ENCODE measurements at regions not wholly inside any gene's neighbourhood (a gene's known extent, or its start where the extent isn't known, plus 50 kb on each side); places are given as distances from the start of the nearest gene placed in this dataset.

DNA sequence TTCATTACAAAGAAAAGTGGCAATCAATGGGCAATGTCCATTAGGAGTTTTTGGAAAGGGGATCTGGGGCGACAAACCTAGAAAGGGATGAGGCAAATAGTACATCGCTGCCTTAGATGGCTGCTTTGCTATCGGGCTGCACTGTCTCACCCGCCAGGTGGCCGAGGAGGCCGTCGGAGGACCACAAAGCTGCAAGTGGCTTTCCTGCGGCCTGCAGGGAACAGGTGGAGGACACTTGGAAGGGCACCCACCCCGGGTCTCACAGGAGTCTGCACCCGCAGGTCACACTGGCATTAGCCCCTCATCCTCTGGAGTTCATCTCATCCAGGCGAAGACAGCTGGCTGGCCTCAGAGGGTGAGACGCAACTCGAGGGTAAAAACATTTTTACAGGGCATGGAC, 1392.5 kb downstream of the AACS start:
- Mint-ChIP-seq H3K27me3 (no peaks in the 10 kb centered on the region), H3K36me3 (no peaks in the 10 kb centered on the region), H3K9me3 (ENCODE audit: low read depth) (peaks cover 5% of the 10 kb centered on the region), H3K4me1 (no peaks in the 10 kb centered on the region), H3K27ac (no peak overlapping the region), H3K4me3 (no peak overlapping the region)
- ATAC-seq: no peak
- CTCF ChIA-PET: no interaction called here
- no peak for DNase-seq

DNA sequence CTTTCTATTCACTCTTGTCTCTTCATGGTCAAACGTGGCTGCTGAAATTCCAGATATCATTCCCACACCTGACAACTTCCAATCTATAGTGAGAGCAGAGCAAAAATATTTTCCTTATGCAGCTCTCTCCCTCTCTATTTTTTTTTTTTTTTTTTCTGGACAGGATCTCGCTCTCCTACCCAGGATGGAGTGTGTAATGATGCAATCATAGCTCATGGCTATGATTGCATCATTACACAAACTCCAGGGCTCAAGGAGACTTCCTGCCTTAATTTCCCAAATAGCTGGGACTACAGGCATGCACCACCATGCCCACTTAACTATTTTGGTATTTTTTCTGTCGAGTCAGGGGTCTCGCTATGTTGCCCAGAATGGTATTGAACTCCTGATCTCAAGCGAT, 1398.9 kb downstream of the AACS start:
- H3K9me3 Mint-ChIP-seq (ENCODE audit: low read depth): peaks cover 3% of the 10 kb centered on the region
- H3K36me3 Mint-ChIP-seq: no peaks in the 10 kb centered on the region
- no peak for ATAC-seq
- CTCF ChIA-PET: no interaction called here
- H3K27ac Mint-ChIP-seq: no peak overlapping the region
- H3K4me1 Mint-ChIP-seq: no peaks in the 10 kb centered on the region
- DNase-seq: no peak
- H3K4me3 Mint-ChIP-seq: no peak overlapping the region
- H3K27me3 Mint-ChIP-seq: no peaks in the 10 kb centered on the region

DNA sequence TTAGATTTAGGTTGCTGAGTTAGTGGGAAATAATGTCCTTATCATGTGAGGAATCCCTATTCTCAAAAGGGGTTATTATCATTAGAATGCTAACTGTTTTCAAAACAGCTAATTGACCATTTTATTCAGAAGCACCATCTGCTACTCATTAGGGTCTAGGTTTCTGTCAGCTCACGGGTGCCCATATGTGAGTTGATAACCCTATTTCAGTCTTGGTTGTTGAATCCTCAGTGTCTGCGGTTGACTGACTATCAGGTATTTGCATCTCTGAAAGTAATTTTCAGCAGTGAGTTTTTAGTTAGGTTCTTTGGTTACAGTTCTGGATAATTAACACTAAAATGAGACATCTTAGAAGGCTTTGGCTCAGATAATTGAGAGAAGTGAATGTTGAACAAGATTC, 1404.0 kb downstream of the AACS start:
- Mint-ChIP-seq H3K9me3 (ENCODE audit: low read depth) (peaks cover 2% of the 10 kb centered on the region), H3K4me3 (no peak overlapping the region), H3K36me3 (no peaks in the 10 kb centered on the region), H3K4me1 (no peaks in the 10 kb centered on the region), H3K27me3 (no peaks in the 10 kb centered on the region), H3K27ac (no peak overlapping the region)
- CTCF ChIA-PET: no interaction called here
- DNase-seq (no peak), ATAC-seq (no peak)

DNA sequence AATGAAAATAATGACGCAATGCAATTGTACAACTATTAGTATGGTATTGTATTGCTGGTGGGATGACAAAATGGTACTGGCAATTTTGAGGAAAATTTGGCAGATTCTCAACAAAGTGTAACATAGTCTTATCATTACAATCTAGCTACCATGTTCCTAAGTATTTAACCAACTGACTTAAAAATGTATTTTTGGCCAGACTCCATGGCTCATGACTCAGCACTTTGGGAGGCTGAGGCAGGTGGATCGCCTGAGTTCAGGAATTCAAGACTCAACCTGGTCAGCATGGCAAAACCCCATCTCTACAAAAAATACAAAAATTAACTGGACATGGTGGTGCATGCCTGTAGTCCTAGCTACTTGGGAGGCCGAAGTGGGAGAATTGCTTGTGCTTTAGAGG, 1409.5 kb downstream of the AACS start:
- Mint-ChIP-seq H3K27me3 (no peaks in the 10 kb centered on the region), H3K27ac (no peak overlapping the region), H3K4me1 (no peaks in the 10 kb centered on the region), H3K4me3 (no peak overlapping the region), H3K36me3 (no peaks in the 10 kb centered on the region), H3K9me3 (ENCODE audit: low read depth) (peaks cover 8% of the 10 kb centered on the region)
- DNase-seq (no peak), ATAC-seq (no peak)
- CTCF ChIA-PET: no interaction called here

DNA sequence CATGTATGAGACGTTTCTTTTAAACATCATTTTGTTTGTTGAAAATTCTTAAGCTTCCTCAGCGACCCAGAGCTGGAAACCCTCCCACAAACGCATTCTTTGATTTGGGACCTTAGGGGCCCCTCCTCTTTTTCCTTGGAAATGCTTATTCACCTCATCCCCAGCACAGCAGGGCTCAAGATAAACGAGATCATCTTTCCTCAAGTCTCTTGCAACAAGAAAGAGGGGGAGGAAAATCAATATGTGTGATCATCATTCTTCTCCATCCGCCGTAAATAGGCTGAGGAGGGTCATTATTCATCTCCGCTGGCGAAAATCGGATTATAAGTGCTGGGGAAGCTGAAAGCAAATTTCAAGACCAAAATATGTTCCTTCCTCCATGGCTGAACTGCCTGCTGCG, 1415.2 kb downstream of the AACS start:
- H3K4me1 Mint-ChIP-seq: no peaks in the 10 kb centered on the region
- no peak overlapping the region for H3K4me3 Mint-ChIP-seq
- H3K36me3 Mint-ChIP-seq: no peaks in the 10 kb centered on the region
- CTCF ChIA-PET: no interaction called here
- no peak overlapping the region for H3K27ac Mint-ChIP-seq
- peaks cover 9% of the 10 kb centered on the region for H3K9me3 Mint-ChIP-seq (ENCODE audit: low read depth)
- DNase-seq: no peak
- no peaks in the 10 kb centered on the region for H3K27me3 Mint-ChIP-seq
- ATAC-seq: no peak

DNA sequence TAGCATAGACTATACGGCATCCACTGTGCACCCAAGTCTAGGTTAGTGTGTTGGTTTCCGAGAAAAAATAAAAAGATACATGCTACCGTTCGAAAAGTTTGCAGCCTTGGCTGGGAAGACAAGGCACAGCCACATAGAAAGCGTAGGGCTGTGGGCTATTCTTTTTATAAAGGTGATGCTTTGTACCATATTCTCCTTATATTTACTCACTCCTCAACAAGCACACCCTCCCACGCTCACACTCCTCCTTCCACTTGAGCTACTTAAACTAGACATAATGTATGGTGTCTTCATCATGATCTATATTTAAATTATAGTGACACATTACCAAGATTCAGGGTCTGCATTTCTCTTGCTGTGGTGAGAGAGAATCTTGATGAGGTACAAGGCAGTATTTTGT, 1416.5 kb downstream of the AACS start:
- Mint-ChIP-seq H3K27ac (no peak overlapping the region), H3K4me3 (no peak overlapping the region), H3K36me3 (no peaks in the 10 kb centered on the region), H3K9me3 (ENCODE audit: low read depth) (peaks cover 8% of the 10 kb centered on the region), H3K4me1 (no peaks in the 10 kb centered on the region), H3K27me3 (no peaks in the 10 kb centered on the region)
- ATAC-seq (no peak), DNase-seq (no peak)
- CTCF ChIA-PET: no interaction called here

DNA sequence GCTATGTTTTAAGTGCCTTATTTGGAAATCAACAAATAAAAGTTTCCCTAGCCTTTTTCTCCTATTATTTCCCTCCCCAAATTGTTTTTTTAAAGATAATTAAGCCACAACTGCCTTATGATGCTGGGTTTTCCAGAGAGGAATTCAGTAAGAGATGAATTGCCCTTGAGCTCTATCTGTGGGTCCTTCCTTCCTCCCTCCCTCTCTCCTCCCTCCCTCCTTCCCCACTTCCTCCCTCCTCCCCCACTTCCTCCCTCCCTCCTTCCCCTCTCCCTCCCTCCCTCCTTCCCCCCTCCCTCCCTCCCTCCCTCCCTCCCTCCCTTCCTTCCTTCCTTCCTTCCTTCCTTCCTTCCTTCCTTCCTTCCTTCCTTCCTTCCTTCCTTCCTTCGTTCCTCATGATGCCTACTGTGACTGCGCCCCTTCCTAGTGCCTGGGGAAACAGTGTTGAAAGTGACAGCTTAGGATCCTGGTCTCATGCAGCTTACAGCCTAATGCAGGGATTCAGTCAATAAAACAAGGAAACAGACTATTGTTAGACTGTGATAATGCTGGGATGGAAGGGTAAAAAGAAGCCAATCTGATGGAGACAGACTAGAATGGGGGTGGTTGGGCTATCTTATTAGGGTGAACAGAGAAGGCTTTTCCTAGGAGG, 1417.1 kb downstream of the AACS start:
- CTCF ChIA-PET: no interaction called here
- no peak for ATAC-seq
- no peaks in the 10 kb centered on the region for H3K27me3 Mint-ChIP-seq
- no peak for DNase-seq
- no peak overlapping the region for H3K4me3 Mint-ChIP-seq
- no peak overlapping the region for H3K27ac Mint-ChIP-seq
- H3K4me1 Mint-ChIP-seq: no peaks in the 10 kb centered on the region
- H3K9me3 Mint-ChIP-seq (ENCODE audit: low read depth): peaks cover 6% of the 10 kb centered on the region
- no peaks in the 10 kb centered on the region for H3K36me3 Mint-ChIP-seq

DNA sequence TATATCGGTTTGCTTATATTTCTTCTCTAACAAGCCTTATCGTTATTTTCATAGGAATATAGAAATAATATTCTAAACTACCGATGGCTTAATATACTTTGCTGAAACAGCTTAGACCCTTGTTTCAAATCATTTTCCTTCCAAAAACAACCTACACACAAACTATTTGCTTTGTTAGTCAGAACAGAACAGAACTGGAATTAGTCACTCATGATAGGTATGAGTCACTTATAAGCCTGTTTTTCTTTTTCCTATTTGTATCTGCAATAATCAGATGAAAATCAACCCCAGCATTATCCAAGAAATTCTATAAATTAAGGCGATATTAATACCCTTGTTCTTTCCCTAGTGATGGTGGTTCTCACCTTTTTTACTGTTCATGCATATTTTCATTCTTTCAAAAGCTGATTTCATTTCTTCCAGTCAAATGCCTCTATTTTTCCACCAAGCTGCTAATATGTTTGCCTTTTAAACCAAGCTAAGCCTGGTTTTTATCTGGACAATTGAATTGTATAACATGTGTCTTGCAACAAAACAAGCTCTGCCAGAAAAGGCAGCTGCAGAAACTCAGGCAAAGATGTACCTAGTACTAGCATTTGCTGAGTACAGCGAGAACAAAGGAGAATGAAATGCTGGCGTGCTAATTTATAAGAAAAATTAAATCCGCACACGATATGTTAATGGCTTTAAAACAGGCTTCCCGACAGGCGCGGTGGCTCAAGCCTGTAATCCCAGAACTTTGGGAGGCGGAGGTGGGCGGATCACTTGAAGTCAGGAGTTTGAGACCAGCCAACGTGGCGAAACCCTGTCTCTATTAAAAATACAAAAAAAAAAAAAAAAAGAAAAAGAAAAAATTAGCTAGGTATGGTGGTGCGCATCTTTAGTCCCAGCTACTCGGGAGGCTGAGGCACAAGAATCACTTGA, 1418.2 kb downstream of the AACS start:
- Mint-ChIP-seq H3K27me3 (no peaks in the 10 kb centered on the region), H3K9me3 (ENCODE audit: low read depth) (peaks cover 6% of the 10 kb centered on the region), H3K4me1 (no peaks in the 10 kb centered on the region), H3K36me3 (no peaks in the 10 kb centered on the region), H3K27ac (no peak overlapping the region), H3K4me3 (no peak overlapping the region)
- no peak for DNase-seq
- CTCF ChIA-PET: no interaction called here
- no peak for ATAC-seq

DNA sequence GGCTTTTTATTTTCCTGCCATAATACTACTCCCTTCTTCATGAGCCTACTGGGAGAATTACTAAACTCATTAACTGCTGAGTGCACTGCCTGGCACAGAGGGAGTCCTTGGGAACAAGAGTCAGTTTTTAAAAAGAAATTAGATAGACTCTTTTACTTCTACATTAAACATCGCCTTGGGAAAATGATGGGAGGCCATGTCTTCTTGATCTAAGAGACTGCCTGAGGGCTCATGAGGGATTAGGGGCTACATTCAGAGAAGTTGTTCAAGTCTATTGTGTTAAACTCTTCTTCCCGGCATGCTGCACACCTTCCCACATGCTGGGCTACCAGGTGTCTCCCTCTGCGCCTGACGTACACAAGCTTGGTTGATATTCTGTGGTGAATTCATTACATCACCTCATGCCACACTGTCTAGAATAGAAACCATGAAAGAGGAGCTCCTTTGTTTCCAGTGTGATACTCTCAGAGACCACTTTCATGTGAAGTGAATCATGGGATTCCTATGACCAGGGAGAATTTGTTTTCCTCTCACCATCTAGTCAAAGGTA, 1422.3 kb downstream of the AACS start:
- CTCF ChIA-PET: no interaction called here
- no peak overlapping the region for H3K4me3 Mint-ChIP-seq
- H3K36me3 Mint-ChIP-seq: no peaks in the 10 kb centered on the region
- no peaks in the 10 kb centered on the region for H3K27me3 Mint-ChIP-seq
- no peaks in the 10 kb centered on the region for H3K4me1 Mint-ChIP-seq
- peaks cover 5% of the 10 kb centered on the region for H3K9me3 Mint-ChIP-seq (ENCODE audit: low read depth)
- ATAC-seq: no peak
- H3K27ac Mint-ChIP-seq: no peak overlapping the region
- no peak for DNase-seq

DNA sequence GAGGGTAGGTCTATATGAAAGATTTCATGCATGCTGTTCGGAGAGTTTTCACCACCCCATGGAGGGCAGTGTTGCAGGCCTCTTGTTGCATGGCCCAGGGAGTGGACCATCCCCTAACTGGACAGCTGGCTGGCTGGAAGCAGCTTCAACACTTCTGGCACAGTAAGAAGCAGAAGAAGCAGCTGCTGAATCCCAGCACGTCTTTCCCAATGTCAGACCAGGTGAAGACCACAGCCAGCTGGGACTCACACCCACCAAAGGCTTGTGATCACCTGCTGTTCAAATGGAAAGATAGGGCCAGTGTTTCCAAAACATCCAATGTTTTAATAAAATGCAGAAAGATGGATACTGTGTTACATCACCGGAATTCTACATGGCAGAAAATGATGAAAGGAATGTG, 1423.6 kb downstream of the AACS start:
- Mint-ChIP-seq H3K9me3 (ENCODE audit: low read depth) (peaks cover 6% of the 10 kb centered on the region), H3K4me3 (no peak overlapping the region), H3K27me3 (no peaks in the 10 kb centered on the region), H3K4me1 (no peaks in the 10 kb centered on the region), H3K36me3 (no peaks in the 10 kb centered on the region), H3K27ac (no peak overlapping the region)
- CTCF ChIA-PET: no interaction called here
- DNase-seq (no peak), ATAC-seq (no peak)

DNA sequence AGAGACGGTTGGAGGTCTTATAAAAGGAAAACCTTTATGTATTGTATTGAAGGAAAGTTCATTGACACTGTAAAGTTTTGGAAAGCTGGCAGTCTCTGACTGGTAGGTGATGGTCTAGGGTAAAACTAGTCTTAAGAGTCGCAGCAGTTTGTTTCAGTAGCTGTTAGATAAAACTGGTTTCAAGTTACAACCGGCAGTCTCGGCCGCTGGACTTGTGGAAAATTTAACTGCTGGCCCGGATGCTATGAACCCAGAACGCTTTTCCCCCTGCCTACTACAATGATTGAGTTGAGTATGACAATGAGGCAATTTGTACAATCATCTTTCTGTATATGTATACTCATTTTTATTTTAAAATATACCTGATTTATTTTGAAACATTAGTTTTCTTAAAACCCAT, 1426.9 kb downstream of the AACS start:
- no peak overlapping the region for H3K4me3 Mint-ChIP-seq
- no peaks in the 10 kb centered on the region for H3K4me1 Mint-ChIP-seq
- DNase-seq (no peak), ATAC-seq (no peak)
- H3K9me3 Mint-ChIP-seq (ENCODE audit: low read depth): peaks cover 3% of the 10 kb centered on the region
- no peaks in the 10 kb centered on the region for H3K36me3 Mint-ChIP-seq
- CTCF ChIA-PET: no interaction called here
- no peak overlapping the region for H3K27ac Mint-ChIP-seq
- H3K27me3 Mint-ChIP-seq: no peaks in the 10 kb centered on the region

DNA sequence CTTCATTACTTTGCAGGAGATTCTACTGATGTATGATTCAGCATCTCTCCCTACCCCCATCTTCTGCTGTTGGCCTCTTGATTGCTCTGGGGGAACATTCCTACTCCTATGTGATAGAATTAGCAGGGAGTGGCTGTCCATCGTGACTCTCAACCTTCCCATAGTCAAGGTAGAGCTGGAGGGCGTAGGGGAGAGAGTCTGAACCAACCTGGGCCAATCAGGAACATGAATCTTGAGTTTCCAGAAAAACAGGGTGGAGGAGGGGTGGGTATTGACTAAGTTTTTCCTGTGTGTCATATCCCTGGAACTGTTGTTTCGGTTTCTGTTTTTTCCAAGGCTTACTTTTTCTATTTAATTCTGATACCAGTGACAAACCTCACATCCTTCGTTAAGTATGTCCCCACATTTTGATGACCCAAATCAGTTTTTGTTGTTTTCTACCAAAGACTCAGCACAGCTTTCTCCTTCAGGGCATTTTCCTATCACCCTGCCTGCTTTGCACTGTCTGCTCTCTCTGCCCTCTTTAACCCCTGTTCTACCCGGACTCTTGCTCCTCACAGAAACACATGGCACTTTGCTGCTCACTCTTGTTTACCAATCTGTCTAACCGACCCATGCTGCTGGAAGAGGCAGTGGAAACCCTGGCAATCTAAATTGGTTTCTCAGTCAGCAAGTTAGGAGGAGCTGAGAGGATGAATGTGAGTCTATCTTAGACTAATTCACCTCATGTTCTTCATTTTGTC, 1428.3 kb downstream of the AACS start:
- Mint-ChIP-seq H3K27ac (no peak overlapping the region), H3K4me3 (no peak overlapping the region), H3K9me3 (ENCODE audit: low read depth) (peaks cover 3% of the 10 kb centered on the region), H3K27me3 (no peaks in the 10 kb centered on the region), H3K4me1 (no peaks in the 10 kb centered on the region), H3K36me3 (no peaks in the 10 kb centered on the region)
- DNase-seq (no peak), ATAC-seq (no peak)
- CTCF ChIA-PET: no interaction called here

DNA sequence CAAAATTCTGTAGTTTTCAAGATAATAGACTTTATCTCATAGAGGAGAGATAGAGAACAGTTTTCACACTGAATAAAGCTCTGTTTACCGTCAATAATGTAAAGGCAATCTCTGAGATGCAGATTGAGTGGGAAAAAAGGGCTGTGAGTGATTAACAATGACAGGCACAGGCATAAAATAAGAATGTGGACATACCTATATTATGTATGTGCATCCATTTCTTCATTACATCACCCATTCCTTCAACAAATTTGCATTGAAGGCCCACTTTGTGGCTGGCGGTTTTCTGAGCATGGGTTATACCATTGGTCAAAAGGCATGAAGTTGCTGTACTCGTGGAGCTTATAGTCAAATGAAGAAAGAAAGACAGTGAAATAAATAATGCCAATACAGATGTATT, 1431.0 kb downstream of the AACS start:
- CTCF ChIA-PET: no interaction called here
- H3K27ac Mint-ChIP-seq: no peak overlapping the region
- no peaks in the 10 kb centered on the region for H3K4me1 Mint-ChIP-seq
- ATAC-seq (no peak), DNase-seq (no peak)
- H3K4me3 Mint-ChIP-seq: no peak overlapping the region
- no peaks in the 10 kb centered on the region for H3K36me3 Mint-ChIP-seq
- H3K27me3 Mint-ChIP-seq: no peaks in the 10 kb centered on the region
- H3K9me3 Mint-ChIP-seq (ENCODE audit: low read depth): peaks cover 6% of the 10 kb centered on the region

Measured in activated CD8-positive, alpha-beta memory T cell treated with anti-CD3 and anti-CD28 coated beads, Interleukin-2, amount 10 ng/mL, durations not matched to agents 7 days and 5 days (primary cell).